ENCODE measurements at regions not wholly inside any gene's neighbourhood (a gene's known extent, or its start where the extent isn't known, plus 50 kb on each side); places are given as distances from the start of the nearest gene placed in this dataset.

DNA sequence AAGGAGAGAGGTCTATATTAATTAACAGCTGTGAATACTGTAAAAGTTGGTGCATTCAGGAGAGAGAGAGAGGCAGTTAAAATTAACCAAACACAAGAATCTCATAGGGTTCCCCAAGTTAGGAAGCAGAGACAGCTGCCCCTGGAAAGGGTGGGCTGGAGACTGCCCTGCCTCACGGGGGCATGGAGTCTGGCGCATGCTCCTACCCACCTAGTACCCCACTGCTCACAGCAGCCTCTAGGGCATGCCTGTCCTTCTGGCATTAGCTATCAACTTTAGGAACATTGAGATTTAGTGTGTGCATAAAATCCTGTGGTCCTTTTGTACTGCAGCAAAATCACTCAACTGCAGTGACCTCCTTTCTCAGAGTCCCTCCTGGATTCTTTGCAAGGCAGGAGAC lies 710.1 kb downstream of the SORCS3 start:
- H3K27me3 Mint-ChIP-seq (ENCODE audit: insufficient read depth, low read depth, poor library complexity) = peaks cover 3% of the 10 kb centered on the region
- H3K9me3 Mint-ChIP-seq = no peaks in the 10 kb centered on the region
- Histone ChIP-seq H3F3A (replicated peaks; ENCODE audit: low read depth) (no peaks in the 10 kb centered on the region), H3K4me3 (no peak overlapping the region), H3K27me3 (ENCODE audit: insufficient read depth) (no peaks in the 10 kb centered on the region), H3K27ac (ENCODE audit: low read depth) (no peak overlapping the region), H3K36me3 (ENCODE audit: insufficient read depth) (no peaks in the 10 kb centered on the region), H4K20me1 (replicated peaks; ENCODE audit: insufficient read depth) (no peaks in the 10 kb centered on the region; the same call in 1 of the 2 replicates), H2AFZ (peak overlapping the region; percentile 59; the same call in 1 of the 2 replicates), H3K4me1 (ENCODE audit: insufficient read depth) (no peaks in the 10 kb centered on the region; the same call in 1 of the 2 replicates), H3K79me2 (replicated peaks; ENCODE audit: insufficient read depth) (no peaks in the 10 kb centered on the region), H3K9me2 (ENCODE audit: insufficient read depth) (0 out of 2 replicates have a peak, but pooled peaks cover 4% of the 10 kb centered on the region), H3K4me2 (no peak overlapping the region)
- no peak overlapping the region for H3K4me3 Mint-ChIP-seq
- no peak overlapping the region for H3K27ac Mint-ChIP-seq
- no peak for TF ChIP-seq ZNF331 (CRISPR knock-in tag; IDR thresholded peaks at IDR 0.05; ENCODE audit: low read depth)
- TF ChIP-seq, protein P1, sequence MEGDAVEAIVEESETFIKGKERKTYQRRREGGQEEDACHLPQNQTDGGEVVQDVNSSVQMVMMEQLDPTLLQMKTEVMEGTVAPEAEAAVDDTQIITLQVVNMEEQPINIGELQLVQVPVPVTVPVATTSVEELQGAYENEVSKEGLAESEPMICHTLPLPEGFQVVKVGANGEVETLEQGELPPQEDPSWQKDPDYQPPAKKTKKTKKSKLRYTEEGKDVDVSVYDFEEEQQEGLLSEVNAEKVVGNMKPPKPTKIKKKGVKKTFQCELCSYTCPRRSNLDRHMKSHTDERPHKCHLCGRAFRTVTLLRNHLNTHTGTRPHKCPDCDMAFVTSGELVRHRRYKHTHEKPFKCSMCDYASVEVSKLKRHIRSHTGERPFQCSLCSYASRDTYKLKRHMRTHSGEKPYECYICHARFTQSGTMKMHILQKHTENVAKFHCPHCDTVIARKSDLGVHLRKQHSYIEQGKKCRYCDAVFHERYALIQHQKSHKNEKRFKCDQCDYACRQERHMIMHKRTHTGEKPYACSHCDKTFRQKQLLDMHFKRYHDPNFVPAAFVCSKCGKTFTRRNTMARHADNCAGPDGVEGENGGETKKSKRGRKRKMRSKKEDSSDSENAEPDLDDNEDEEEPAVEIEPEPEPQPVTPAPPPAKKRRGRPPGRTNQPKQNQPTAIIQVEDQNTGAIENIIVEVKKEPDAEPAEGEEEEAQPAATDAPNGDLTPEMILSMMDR (conservative IDR thresholded peaks at IDR 0.05; ENCODE audit: low read depth in 2 of 2) = no peak
- no peak for TF ChIP-seq STAT1 (IDR thresholded peaks at IDR 0.05; ENCODE audit: unreplicated experiment)
- TF ChIP-seq, protein P2, sequence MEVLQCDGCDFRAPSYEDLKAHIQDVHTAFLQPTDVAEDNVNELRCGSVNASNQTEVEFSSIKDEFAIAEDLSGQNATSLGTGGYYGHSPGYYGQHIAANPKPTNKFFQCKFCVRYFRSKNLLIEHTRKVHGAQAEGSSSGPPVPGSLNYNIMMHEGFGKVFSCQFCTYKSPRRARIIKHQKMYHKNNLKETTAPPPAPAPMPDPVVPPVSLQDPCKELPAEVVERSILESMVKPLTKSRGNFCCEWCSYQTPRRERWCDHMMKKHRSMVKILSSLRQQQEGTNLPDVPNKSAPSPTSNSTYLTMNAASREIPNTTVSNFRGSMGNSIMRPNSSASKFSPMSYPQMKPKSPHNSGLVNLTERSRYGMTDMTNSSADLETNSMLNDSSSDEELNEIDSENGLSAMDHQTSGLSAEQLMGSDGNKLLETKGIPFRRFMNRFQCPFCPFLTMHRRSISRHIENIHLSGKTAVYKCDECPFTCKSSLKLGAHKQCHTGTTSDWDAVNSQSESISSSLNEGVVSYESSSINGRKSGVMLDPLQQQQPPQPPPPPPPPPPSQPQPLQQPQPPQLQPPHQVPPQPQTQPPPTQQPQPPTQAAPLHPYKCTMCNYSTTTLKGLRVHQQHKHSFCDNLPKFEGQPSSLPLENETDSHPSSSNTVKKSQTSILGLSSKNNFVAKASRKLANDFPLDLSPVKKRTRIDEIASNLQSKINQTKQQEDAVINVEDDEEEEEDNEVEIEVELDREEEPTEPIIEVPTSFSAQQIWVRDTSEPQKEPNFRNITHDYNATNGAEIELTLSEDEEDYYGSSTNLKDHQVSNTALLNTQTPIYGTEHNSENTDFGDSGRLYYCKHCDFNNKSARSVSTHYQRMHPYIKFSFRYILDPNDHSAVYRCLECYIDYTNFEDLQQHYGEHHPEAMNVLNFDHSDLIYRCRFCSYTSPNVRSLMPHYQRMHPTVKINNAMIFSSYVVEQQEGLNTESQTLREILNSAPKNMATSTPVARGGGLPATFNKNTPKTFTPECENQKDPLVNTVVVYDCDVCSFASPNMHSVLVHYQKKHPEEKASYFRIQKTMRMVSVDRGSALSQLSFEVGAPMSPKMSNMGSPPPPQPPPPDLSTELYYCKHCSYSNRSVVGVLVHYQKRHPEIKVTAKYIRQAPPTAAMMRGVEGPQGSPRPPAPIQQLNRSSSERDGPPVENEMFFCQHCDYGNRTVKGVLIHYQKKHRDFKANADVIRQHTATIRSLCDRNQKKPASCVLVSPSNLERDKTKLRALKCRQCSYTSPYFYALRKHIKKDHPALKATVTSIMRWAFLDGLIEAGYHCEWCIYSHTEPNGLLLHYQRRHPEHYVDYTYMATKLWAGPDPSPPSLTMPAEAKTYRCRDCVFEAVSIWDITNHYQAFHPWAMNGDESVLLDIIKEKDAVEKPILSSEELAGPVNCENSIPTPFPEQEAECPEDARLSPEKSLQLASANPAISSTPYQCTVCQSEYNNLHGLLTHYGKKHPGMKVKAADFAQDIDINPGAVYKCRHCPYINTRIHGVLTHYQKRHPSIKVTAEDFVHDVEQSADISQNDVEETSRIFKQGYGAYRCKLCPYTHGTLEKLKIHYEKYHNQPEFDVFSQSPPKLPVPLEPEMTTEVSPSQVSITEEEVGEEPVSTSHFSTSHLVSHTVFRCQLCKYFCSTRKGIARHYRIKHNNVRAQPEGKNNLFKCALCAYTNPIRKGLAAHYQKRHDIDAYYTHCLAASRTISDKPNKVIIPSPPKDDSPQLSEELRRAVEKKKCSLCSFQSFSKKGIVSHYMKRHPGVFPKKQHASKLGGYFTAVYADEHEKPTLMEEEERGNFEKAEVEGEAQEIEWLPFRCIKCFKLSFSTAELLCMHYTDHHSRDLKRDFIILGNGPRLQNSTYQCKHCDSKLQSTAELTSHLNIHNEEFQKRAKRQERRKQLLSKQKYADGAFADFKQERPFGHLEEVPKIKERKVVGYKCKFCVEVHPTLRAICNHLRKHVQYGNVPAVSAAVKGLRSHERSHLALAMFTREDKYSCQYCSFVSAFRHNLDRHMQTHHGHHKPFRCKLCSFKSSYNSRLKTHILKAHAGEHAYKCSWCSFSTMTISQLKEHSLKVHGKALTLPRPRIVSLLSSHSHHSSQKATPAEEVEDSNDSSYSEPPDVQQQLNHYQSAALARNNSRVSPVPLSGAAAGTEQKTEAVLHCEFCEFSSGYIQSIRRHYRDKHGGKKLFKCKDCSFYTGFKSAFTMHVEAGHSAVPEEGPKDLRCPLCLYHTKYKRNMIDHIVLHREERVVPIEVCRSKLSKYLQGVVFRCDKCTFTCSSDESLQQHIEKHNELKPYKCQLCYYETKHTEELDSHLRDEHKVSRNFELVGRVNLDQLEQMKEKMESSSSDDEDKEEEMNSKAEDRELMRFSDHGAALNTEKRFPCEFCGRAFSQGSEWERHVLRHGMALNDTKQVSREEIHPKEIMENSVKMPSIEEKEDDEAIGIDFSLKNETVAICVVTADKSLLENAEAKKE (CRISPR knock-in tag; IDR thresholded peaks at IDR 0.05) = no peak
- no peak for TF ChIP-seq CREB1 (CRISPR knock-in tag; IDR thresholded peaks at IDR 0.05; ENCODE audit: low read depth)
- TF ChIP-seq ZNF114 (CRISPR knock-in tag; IDR thresholded peaks at IDR 0.05) = no peak
- TF ChIP-seq EZH2 (IDR thresholded peaks at IDR 0.05; ENCODE audit: low read depth, unreplicated experiment) = no peak
- ATAC-seq (peak; percentile 52; the same call in 2 of the 3 replicates), DNase-seq (ENCODE audit: low spot score) (no peak)
- H3K36me3 Mint-ChIP-seq (ENCODE audit: low read depth) = no peaks in the 10 kb centered on the region
- H3K4me1 Mint-ChIP-seq = peaks cover 18% of the 10 kb centered on the region; the same call in 2 of the 3 replicates

All from GM23338 (cell line).